ENCODE measurements at regions not wholly inside any gene's neighbourhood (a gene's known extent, or its start where the extent isn't known, plus 50 kb on each side); places are given as distances from the start of the nearest gene placed in this dataset.
A peak's percentile ranks its signal among the peaks of the same experiment; 100 is the strongest.
"Not testable (repeated sequence)": the region's sequence is repeated elsewhere in the genome, so short reads cannot be mapped to it uniquely, and the experiment has no call there.

DNA sequence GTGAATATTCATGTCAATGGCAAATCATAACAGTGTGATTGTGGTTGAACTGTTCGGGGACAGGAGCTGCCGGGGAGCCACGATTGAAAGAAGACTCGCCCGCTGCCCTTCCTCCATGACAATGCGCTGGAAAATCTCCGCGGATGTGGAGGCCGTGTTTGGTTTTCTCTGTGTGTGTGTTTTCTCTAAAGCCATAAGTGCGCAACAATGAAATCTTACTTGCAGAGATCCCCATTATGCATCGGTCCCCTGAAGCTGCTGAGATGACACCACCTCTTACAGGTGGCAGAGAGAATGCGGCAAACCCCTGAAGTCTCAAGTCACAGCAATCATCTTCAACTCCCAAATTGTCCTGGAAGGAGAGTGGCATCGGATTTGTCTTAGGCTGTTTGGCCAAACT is 442.3 kb upstream of the MKI67 start:
- DNase-seq = no peak

DNA sequence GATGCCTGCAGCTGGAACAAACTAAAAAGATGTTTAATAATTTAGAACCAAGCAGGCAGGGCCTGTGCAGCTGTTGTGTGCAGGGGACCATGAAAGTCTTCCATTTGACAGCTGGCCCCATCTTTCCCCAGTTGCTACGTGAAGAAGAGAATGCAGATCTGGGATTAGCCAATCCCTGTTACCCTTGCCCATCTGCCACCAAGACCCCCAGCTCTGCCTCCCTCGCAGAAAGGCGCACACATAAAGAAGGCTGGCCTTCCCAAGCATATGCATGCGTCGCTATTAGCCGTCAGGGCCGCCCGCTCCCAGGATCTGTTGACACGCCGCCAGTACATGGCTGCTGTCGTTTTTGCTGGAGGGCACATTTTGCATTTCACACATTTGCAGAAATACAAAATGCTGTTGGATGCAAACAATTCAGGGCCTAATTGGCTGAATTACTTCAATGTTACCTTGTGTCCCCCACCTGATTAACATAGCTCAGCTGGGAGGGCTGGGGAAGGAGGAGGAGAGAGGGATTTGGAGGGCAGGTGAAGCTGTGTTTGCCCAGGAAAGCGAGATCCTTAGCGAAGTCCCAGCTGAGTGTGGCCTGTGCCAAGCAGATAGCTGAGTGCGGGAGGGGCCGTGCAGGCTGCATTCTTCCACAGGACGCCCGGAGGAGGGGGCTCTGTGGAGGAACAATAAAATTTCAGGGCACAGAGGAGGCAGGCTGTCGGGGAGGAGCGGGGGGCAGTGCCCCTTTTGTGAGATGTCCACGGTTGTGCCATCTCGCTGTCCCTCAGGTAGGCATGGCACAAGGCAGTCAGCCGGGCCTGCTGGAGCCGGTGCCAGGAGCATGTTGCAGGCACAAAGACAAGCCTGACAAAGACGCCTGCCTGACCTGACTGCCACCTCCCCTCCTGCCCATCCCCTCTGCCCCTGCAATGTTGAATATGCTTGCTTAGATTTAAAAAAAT is 443.0 kb upstream of the MKI67 start:
- no peak for DNase-seq

DNA sequence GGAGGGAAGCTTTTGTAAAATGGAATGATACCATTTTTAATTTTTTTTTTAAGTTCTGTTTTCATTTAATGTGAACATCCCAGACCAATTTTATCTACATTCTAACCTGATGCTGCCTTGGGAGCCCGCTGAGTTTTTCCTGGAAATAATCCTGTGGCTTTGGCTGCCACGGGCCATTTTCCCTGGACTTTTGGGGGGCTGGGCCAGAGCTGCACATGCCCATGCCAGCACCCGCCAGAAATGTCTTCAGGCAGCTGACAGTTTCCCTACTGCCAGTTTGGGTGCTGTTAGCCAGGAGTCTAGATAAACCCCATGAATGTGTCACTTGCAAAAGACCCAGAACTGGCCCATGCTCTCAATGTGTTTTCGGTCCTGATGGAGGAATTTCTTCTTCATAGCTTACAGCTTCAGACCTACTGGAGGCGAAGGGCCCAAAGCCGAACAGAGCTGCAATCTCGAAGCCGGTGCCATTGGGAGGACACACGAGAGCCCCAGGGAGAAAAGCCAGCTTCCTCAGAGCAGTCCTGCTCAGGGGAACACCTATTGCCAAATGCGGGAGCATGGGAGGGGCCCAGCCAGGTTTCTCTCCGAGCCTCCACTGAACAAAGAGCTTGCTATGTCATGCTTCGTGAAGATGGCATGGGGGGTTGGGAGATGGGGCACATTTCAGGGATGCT is 444.2 kb upstream of the MKI67 start:
- no peak for DNase-seq

DNA sequence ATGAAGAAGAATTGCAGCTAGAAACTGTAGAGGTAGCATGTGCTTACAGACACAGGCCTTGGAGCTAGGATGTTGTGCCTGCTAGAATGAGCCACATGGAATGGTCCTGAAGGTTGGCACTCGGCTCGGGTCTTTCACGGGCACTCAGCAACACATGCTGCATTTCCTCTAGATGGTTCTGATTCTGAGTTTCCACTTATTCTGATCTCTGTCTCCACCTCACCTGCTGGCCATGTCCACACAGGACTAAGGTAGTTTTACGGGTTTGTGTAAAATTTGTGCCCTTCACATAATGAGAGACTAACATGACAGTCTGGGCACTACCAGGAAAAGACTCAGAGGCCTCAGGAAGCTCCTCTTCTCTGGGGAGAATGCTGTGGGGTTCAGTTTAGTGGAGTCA is 444.8 kb upstream of the MKI67 start:
- no peak for DNase-seq

DNA sequence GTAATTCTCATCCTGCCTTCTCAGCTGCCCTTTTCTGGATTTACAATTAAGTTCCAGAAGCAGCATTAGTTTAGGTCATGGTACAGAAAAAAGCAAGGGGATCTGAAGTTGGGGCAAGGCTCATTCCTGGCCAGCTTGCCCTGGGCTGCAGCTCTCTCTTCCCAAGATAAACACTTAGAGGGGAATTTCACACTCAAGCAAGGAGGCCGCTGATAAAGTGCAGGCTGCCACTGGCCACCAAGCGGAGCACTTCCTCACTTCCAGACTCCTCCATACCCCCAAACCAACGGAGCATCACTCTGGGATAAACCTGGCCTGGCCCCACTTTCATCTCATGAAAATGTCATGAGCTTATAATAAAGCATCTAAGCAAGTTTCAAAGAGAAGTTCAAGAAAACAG is 445.5 kb upstream of the MKI67 start:
- DNase-seq = no peak

DNA sequence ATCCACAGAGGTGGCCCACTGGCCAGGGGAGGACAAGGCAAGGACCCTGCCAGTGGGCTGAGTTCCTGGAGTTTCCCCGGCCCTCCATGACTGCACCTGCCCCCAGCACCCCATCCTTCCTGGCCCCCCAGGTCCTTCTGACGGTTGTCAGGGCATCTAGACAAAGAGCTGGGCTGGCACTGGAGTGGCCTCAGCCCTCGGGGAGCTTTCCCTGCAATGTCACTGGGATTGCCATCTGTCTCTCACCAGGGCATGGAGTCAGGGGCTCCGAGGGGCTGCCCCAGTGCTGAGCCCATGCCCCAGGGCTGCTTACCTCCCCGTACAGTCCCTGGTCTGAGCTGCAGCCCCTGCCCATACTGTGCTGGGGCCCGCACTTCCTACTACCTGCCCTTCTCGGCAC is 446.5 kb upstream of the MKI67 start:
- no peak for DNase-seq

DNA sequence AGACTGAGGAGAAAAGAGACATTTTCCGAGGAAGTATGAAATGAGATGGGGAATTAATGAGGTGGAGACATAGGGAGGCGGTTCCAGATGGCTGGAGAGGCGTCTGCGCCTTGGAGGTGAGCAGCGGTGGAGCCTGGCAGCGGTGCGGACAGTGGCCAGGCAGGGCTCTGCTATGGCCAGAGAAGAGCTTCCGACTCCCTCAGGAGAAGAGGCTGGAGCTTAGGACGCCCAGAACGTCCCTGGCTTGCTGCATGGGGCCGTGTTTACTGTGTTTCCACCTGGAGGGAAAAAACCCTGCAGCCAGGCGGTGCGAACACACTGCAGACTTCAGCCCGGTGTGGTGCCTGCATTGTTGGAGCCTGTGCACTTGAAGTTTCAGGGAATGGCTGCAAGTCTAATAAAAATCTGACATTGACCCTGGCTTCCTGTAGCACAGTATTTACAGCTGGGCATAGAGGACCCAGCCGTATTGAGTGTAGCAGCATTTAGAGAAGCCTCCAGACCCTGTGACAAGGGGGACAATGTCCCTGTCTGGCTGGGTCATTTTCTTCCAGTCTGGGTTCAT is 447.1 kb upstream of the MKI67 start:
- no peak for DNase-seq

DNA sequence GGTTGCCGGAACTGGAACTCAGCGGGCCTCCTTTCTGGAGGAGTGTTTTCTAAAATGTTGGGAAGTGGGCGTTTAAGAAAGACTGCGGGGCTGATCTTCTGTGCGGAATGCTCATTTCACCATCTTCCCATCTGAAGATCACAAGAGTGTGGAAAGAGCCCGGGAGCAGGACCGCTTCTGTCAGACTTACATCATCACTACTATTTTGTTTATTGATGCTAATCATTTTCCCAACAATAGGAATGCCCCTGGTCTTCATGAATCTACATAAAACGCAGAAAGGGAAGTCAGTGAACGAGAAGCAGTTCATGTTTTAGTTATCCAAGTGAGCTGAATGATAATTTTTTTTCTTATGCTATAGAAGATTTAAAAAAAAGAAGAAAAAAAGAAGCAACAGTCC is 447.8 kb upstream of the MKI67 start:
- DNase-seq = no peak

DNA sequence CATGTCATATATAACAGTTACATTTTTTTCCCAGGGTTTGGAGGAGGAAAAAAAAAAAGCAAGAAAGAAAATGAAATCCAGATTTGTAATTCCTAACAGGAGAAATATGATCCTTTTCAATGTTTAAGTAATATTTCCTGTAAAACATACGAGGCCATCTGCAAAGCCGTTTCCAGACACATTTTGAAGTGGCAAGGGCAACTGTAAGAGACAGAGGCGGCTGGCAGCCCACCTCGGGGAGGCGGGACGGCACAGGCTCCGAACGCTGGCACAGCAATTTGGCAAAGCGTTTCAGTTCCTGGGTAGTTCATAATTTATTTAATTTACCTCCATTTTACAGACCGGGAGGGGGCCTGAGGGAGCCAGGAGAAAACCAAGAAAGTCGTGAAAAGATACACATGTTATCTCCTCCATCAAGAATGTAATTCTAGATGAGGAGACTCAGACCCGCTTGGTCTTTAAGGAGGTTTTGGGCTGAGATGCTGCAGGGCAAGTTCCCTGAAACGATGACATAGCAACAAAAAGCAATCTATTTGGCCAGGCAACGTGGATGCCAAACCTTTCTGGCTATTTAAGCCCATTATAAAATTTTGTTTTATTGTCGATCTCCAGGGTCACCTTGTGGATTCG is 448.5 kb upstream of the MKI67 start:
- no peak for DNase-seq

DNA sequence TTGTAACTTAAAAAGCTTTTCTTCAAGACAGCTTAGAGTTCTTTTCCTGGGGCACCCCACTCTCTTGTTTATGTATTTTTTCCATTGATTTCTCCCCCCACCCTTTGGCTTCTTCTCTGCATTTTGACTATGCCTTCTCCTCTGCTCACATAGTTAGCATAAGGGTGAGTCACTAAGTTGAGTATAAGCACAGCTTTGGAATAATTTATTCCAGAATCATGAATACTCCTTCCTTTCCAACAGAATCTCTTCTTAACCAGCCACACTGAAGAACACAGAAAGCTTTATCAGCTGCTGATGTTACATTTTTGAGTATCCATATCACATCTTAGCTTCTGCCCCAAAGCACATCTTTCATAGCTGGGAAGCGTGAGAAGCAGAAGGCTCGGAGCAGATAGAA is 449.5 kb upstream of the MKI67 start:
- DNase-seq = no peak

DNA sequence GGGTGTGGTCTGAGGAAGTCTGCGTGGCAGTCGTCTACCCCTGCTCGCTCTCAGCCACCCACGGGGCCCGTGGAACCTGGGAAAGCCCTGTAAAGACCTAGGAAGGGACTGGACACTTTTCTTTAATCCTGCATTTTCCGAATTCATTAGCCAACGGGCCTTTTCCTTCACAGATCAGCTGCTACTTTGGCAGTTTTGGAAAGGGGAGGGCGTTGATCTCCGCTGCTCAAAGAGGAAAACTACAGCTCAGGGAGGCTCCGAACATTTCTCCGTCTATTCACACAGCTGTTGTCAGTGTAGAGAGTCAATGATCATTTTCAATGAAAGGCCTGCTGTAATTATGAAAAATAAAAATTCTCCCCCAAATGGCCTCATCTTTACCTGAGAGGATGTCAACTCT is 450.1 kb upstream of the MKI67 start:
- DNase-seq = no peak

DNA sequence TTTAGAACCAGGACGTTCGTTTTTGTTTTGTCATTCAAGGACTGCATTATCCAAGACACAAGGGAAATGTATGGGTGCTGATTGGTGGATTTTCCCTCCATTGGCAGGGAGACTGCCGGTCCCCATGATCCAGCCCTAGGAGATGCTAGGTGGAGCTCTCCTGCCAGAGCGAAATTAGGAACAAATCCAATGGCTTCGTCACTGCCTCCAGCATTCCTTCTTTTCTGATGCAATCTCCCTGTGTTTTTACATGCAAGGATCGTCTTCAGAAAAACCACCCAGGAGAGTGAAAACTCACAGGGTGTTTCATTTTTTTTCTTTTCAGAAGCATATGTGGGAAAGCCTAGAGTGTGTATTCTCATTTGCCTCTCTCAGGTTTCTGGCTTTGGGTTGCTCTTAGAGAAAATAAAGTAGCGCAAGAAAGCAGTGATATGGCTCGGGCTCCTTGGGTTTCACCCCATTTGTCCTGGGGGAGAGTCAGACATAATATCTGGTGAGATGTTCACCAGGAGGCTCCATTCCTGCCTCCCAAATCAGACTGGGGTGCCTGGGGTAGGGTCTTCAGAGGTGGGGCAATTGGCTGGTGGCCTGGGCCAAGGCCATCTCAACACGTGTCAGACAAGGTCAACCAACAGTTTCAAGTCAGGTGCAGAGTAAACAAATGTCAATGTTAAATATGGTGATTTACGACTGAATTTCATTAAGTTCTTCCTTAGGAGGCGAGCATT is 450.9 kb upstream of the MKI67 start:
- no peak for DNase-seq

DNA sequence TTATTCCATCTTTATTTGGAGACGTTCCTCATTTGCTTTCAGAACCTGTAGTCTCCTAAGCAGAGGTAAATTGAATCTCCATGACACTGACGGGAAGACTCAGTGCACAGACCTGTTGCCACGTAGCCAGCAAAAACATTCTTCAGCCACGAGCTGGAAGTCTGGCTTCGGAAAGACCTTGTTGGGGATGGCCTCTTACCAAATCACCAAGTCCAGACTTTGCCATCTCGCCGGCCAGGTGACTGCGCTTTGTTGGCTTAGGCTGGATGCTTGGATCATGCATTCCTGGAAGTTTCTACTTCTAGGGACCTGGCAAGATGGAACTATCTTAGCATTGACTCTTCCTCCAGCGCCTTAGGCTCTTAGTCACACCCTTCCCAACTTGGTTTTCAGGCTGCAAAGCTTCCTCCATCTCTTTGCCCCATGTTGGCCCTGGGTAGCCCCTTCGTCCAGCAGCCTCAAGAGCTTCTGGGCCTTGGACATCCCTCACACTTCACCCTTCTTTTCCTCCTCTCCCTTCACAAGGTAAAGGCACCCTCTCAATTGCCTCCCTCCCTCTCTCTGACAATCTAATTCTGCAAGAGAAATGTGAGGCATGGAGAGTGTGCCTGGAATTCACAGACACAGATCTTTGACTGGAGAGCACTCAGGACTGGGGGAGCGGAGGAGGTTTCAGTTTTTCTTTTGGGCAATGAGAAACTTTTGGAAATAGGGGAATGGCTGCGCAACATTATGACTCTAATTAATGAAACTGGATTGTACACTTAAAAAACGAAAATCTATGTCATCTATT is 451.9 kb upstream of the MKI67 start:
- DNase-seq = no peak

DNA sequence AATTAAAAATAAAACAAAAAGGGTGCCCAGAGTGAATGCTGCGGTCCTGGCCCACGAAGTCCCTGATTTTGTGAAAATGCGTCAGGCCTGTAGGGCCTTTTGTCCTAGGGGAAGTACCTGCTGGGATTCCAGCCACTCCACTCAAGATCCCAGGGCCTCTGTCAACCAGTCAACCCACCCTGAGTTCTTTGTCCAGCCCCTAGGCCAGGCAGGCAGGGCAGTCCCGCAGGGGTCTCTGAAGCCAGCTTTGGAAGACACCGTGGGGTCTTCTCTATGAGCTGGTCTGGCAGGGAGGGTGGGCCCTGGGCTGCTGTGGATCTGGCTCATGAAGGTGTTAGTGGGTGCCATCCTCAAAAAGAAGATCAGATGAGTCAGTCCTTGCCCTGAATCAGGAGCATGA is 452.5 kb upstream of the MKI67 start:
- no peak for DNase-seq

DNA sequence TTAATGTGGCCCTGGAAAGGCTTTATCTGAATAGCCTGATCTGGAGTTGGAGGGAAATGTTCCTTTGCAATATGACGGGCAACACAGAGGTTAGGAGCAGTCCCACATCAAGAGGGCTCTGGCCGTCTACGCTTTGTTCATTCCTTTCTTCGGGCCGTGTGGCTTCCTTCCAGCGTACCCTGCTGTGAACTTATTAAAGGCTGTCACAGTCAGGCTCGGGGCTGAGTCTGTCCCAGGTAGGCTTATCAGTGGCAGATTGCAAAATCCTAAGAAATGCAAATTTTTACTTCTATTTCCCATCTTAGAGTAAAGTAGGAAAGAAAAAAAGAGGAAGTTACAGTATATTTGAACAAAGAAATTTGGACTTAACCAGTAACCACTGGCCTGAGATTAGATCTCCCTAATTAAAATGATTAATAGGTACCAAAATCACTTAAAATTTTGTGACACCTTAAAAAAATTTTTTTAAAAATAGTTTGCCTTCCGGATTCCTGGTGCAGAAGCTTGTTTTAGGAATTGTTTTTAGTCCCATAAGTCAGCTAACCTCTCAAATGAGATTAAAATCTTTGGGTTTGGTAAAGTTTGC is 453.1 kb upstream of the MKI67 start:
- DNase-seq = peak; percentile 1

DNA sequence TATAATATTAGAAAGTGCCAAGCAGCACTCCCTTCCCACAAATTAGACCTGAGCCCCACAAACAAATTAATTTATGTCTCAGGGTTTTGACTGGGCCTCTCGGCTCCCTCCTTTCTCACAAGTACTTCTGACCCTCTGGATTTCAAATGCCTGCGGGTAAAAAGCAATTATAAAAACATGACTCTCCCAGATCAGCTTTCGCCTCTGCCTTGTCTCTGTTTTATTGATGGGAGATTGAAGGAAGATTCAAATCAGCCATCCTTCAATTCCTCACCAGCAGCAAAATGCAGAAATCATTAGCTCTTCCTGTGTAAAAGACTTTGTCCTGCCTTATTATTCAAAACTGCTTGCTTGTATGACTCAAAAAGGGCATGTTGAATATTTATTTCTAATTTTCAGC is 453.7 kb upstream of the MKI67 start:
- DNase-seq = no peak

DNA sequence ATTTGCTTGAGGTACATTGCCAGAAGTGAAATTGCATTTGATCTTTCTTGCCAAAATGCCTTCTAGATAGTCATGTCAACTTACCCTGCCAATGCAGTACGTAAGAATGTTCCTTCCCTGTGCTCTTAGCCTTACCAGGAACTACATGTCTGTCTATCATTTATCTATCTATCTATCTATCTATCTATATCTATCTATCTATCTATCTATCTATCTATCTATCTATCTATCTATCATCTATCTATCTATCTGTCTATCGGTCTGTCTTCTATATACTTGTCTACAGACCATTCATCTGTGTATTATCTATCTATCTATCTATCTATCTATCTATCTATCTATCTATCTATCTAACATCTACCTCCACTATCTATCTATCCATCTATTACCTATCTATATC is 456.9 kb upstream of the MKI67 start:
- DNase-seq = not testable (repeated sequence)

DNA sequence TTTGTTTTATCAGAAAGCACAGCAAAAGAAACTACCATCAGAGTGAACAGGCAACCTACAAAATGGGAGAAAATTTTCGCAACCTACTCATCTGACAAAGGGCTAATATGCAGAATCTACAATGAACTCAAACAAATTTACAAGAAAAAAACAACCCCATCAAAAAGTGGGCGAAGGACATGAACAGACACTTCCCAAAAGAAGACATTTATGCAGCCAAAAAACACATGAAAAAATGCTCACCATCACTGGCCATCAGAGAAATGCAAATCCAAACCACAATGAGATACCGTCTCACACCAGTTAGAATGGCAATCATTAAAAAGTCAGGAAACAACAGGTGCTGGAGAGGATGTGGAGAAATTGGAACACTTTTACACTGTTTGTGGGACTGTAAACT is 460.4 kb upstream of the MKI67 start:
- DNase-seq = not testable (repeated sequence)

DNA sequence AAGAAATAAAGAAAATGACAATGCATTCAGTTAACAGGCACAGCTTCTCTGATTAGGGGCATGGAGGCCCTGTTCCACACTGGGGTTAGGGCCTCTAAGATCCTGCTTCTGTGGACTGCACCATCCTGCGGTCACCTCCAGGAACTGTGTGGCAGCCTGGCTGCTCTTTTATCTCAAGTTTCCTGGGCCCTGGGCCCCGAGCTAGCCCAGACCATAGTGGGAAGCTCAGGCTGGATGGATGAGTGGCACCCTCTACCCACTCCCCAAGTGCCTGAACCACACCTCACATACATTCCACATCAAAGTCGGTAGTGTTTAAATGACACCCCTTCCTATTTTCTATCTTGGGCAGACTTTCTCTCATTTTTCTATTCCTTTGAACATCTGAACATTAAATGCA is 461.5 kb upstream of the MKI67 start:
- no peak for DNase-seq

DNA sequence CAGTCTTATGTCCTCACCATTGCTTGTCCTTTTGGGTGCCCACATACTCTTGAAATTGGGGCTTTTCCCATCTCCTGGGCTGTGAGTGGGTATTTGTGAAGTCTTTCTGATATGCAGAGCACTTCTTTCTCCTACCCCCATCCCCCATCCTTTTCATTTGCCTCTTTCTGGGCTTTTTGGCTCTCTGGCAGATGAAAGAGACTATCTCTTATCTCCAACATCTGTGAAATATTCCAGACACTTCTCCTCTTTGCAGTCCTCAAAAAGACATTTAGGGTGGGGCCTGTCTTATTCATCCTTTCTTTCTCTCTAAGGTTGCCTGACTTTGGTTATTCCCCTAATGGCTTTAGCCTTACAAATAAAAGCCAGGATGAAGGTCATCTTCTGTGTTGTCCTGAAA is 462.2 kb upstream of the MKI67 start:
- DNase-seq = no peak

DNA sequence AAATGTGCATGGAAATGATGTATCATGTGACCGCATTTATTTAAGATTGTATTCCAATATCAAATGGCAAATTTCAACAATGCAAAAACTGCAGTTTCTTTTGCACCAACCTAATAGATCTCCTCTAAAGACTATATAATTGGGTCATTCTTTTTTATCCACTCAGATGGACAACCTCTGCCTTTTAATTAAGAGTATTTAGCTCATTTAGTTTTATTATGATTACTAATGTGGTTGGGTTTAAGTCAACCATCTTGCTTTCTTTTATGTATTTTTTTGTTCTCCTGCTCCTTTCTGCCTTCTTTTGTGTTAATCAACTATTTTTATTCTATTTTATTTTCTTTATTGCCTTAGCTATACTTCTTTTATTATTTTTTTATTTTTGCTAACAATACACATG is 468.5 kb upstream of the MKI67 start:
- no peak for DNase-seq

DNA sequence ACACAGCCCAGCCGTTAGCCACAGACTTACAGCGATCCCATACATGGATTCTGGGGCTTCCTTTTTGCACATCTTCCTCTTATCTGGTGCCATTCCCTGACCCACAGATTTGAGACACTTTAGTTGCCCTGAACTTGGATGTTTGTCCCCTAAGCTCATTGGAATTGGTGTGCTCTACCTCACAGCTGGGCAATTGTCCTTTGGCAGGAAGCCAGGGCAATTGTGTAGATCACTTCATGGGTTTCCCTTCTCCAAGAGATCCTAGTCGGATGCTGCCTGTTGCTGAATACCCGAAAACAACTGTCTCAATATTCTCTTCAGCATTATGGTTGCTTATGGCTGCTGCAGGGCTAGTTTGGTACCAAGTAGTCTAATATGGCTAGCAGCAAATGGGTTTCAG is 470.7 kb upstream of the MKI67 start:
- DNase-seq = no peak
